HG03432 (cell line): ENCODE measurements at regions not wholly inside any gene's neighbourhood (a gene's known extent, or its start where the extent isn't known, plus 50 kb on each side); places are given as distances from the start of the nearest gene placed in this dataset.
"Not testable (repeated sequence)": the region's sequence is repeated elsewhere in the genome, so short reads cannot be mapped to it uniquely, and the experiment has no call there.

ENCODE experiments used
- ATAC-seq: cut with Tn5 transposase; IDR thresholded peaks from one replicate; pipeline ENCODE4 v1.9.1; 2021; ENCODE audit warnings: mild to moderate bottlenecking, moderate library complexity; ENCODE audit not compliant: unreplicated experiment

GRCh38 chr10:8415029-8415428 lies 360.5 kb downstream of the GATA3 start:
- not testable (repeated sequence) for ATAC-seq

GRCh38 chr10:8416192-8416701 lies 361.8 kb downstream of the GATA3 start:
- peak; percentile 77 for ATAC-seq

GRCh38 chr10:8416760-8417159 lies 362.3 kb downstream of the GATA3 start:
- ATAC-seq = peak; percentile 39

- ATAC-seq = no peak
Measured at GRCh38 chr10:8417631-8418030, 363.1 kb downstream of the GATA3 start.

GRCh38 chr10:8418631-8419030 lies 364.1 kb downstream of the GATA3 start:
- no peak for ATAC-seq

GRCh38 chr10:8420182-8420581 lies 365.7 kb downstream of the GATA3 start:
- no peak for ATAC-seq

- no peak for ATAC-seq
Measured at GRCh38 chr10:8424555-8425211, 370.2 kb downstream of the GATA3 start.

- no peak for ATAC-seq
Measured at GRCh38 chr10:8428654-8429053, 374.2 kb downstream of the GATA3 start.

GRCh38 chr10:8430321-8430720 lies 375.8 kb downstream of the GATA3 start:
- no peak for ATAC-seq

GRCh38 chr10:8431511-8431910 lies 377.0 kb downstream of the GATA3 start:
- no peak for ATAC-seq

- ATAC-seq = no peak
Measured at GRCh38 chr10:8435186-8436055, 380.9 kb downstream of the GATA3 start.

- ATAC-seq = no peak
Measured at GRCh38 chr10:8437896-8438295, 383.4 kb downstream of the GATA3 start.

- ATAC-seq = no peak
Measured at GRCh38 chr10:8438603-8439002, 384.1 kb downstream of the GATA3 start.

- no peak for ATAC-seq
Measured at GRCh38 chr10:8439040-8439439, 384.6 kb downstream of the GATA3 start.

- ATAC-seq = peak; percentile 67
Measured at GRCh38 chr10:8444630-8445029, 390.1 kb downstream of the GATA3 start.

GRCh38 chr10:8445353-8445752 lies 390.9 kb downstream of the GATA3 start:
- no peak for ATAC-seq

- ATAC-seq = no peak
Measured at GRCh38 chr10:8449909-8450308, 395.4 kb downstream of the GATA3 start.

GRCh38 chr10:8453587-8453986 lies 399.1 kb downstream of the GATA3 start:
- ATAC-seq = no peak

- no peak for ATAC-seq
Measured at GRCh38 chr10:8454357-8454756, 399.9 kb downstream of the GATA3 start.

GRCh38 chr10:8455181-8455580 lies 400.7 kb downstream of the GATA3 start:
- ATAC-seq = no peak

- ATAC-seq = no peak
Measured at GRCh38 chr10:8456386-8456785, 401.9 kb downstream of the GATA3 start.

- no peak for ATAC-seq
Measured at GRCh38 chr10:8460626-8461025, 406.1 kb downstream of the GATA3 start.
